NCI-H524 treated with DMSO at 0.1 percent for 48 hours (cell line): ENCODE measurements at regions not wholly inside any gene's neighbourhood (a gene's known extent, or its start where the extent isn't known, plus 50 kb on each side); places are given as distances from the start of the nearest gene placed in this dataset.
A peak's percentile ranks its signal among the peaks of the same experiment; 100 is the strongest.
"Not testable (repeated sequence)": the region's sequence is repeated elsewhere in the genome, so short reads cannot be mapped to it uniquely, and the experiment has no call there.

Experiments used
- DNase-seq: peaks from one replicate; lab custom pipeline; 2025; lab: John Stamatoyannopoulos, UW

DNA sequence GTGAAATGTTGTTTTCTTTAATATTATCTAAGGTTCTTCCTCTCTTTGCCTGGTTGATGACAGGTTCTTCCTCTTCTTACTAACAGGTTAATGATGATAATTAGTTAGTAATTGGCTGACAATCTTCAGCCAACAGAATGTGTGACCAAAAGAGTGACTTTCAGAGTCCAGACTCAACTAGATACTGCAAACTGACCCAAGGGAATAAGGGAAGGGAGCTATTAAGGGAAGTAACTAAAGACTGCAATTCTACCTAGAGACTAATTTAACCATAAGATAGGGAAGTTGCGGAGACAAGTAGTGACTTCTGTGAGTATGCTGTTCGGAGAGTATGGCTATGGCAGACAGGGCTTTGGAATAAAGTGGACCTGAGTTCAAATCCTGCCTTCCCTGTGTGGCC lies 127.3 kb upstream of the TACR1 start:
- no peak for DNase-seq

DNA sequence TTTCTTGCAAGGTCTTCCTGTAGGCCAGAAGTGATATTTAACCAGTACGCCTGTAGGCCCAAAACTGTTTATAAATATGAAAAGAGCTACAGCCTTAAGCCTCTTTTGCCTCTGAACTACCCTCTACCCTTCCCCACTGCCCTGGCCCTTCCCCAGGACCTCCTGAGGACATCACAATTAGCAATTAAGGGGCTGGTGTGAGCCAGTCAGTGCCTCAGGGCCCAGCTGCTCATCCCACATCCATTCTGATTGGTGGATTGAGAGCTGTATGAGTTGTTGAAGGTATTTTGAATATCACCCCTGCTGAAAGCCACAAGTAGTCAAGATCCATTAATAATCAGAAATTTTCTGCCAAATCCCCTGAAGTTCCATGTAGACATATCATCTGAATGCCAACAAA lies 126.3 kb upstream of the TACR1 start:
- DNase-seq: no peak

DNA sequence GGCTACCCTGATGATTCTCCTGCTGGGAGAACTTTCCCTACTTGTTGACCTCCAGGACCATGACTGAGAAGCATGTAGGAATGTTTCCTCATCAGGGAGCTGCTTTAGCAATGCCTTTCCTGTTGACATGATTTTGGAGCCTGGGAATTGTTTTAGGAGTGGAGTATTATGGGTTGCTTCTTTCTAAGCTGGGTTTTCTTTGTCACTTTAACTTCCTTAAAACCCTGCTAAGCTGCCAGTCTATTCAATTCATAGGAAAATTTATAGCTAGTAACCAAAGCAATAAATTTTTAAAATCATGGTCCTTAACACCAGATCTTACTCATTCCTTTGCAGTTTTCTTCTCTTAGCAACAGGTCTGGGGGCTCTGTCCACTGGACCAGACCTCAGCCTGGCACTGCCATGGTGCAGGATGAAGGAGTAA lies 125.6 kb upstream of the TACR1 start:
- no peak for DNase-seq

DNA sequence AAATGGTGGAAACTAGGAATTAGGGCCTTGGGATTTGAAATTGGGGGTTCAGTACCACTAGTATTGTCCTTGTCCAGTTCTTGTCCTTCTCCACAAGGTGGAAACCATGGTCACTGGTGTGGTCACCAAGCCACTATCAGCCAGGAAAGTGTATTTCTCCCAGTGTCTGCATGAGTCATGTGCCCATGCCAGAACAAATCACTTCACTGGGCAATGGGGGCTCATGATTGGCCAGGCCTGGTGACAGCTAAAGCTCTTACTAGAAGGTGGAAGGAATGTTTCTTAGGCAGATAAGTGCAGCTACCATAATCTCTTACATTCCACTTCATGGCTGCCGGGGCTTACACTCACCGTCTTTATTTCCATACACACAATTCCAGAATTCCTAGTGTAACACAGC lies 124.8 kb upstream of the TACR1 start:
- DNase-seq: no peak

DNA sequence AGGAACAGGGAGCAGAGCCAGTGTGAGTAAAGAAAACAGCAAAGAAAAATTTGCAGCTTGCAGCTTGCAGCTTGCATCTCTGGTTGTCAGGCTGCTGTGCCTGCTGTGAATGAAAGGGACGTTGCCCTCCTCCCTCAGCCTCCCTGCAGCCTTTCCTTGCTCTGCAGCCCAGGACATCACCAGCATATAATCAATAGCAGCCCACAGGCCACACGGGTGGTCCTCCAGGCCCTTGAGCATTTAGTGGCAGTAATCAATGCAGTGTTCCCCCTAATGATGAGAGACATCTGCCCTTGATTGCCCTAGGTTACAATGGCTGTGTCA lies 122.2 kb upstream of the TACR1 start:
- DNase-seq: no peak

DNA sequence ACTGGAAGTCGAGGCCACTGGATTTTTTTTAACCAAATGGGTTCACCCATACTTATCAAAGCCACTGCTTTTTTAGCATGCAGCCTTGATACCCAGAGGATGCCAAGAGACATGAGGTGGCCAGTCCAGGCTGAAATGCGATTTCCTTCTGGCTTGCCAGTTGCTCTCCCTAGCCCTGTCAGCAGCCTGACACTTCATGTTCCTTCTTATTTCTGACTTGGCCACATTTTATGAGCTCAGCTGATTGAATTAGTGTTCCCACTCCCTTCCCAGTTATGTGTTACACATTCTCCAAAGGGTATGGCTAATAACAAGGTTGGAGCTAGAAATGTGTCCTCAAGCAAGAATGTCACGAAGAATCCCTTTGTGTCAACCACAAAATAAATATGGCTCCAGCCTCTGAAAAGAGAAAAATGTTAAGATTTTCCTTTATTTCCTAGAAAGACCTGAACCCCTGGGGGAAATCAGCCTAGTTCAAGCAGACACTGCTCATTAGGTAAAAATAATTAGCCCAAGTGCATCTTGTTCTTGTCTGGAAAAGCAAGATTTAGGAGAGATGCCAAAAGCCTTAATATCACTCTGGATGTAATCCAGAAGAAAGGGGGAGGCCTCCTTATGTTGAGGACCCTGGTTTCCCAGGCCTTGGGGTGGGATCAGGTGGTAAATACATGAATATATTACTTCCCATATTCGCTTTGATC lies 121.7 kb upstream of the TACR1 start:
- no peak for DNase-seq

DNA sequence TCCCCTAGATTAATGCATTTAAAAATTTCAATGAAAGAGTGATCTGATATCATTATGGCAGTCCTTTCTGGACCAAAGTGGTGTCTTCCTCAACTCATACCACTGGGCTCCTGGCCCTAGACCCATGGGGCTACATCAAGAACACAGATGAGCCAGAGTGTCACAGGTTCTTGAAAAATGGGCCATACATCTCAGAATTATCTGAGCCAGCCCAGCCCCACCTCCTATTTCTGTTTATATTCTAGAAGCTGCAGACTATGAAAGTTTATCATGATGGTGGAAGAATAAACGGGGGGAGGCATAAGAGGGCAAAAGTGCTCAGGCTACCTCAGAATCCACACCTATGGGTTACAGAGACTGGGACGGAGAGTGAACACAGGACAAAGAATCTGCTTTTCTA lies 120.6 kb upstream of the TACR1 start:
- DNase-seq: no peak

DNA sequence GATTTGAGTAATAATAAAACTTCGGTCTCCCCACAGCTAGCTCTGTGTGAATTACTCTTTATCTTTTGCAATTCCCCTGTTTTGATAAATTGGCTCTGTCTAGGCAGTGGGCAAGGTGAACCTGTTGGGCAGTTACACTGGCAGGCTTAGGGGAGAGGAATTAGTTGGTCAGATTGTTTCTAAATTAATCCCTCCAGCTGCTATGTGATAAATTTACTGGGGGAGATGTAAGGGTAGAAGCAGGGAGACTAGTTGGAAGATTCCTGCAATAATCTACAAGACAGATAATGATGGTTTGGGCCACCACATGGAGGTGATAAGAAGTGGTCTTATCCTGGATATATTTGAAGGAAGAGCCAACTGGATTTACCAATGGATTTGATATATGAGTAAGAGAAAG lies 118.5 kb upstream of the TACR1 start:
- peak; percentile 24 for DNase-seq

DNA sequence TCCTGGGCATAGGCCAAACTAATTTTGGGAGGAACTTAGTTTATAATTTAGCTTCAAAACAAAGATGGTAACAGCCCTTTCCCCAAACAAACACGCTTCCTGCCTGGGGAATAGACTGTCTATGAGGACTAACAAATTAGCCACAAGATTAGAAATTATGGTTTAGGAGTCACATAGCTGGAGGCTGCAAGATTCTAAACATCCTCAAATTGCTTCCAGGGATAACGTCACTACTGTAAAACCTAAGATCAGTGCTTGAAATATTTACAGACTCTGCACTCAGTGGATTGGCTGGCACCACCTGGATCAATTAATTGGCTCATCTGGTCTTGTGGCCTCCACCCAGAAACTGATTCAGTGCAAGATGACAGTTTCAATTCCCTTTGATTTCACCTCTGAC lies 118.0 kb upstream of the TACR1 start:
- DNase-seq: no peak

DNA sequence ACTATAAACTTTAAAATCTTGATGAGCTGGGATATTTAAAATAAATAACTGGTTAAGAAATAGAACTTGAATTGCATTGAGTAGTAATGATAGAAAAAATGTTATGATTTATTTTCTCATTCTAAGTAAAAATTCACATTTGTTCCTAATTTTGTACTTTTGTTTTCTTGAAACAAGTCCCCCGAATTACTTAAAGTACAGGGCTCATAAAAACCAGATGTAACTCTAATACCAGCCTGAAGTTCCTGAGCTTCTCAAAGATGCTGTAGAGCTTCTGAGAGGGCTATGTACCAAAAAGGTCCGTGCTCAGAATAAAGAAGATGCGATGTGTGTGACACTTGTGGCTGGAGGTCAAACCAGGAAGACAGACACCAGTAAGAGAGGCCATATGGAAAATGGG lies 116.1 kb upstream of the TACR1 start:
- DNase-seq: no peak

DNA sequence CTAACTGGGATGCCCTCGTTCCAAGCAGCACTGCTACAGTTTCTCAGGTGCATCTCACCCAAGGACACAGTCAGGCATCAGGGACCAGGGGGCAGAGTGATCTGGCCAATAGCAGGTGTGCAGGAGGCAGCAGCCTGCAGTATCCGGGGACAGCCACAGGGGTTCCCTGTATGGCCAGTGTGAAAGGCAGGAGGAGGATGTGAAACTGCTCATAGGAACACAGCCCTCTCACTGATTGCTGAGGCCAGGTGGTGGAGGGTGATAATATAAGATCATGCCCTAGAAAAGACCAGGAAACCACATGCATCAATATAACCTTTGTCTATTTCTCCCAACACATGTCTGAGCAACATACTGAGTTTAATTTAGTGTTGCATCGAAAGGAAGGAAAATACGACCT lies 112.7 kb upstream of the TACR1 start:
- DNase-seq: no peak

DNA sequence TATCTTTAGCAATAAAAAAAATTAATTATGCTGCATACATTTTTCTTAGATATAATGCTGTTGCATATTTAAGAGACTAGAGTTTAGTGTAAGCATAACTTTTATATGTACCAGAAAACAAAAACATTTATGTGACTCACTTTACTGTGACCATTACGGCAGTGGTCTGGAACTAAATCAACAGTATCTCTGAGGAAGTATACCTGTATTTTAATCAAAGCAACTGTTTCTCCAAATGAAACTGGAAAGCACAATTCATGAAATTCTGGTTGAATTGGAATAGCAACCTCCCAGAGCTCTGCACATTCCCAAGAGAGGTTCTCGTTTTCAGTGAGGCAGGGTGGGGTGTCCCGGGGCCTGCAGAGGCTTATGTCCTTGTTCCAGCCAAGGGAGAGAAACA lies 112.2 kb upstream of the TACR1 start:
- DNase-seq: no peak

DNA sequence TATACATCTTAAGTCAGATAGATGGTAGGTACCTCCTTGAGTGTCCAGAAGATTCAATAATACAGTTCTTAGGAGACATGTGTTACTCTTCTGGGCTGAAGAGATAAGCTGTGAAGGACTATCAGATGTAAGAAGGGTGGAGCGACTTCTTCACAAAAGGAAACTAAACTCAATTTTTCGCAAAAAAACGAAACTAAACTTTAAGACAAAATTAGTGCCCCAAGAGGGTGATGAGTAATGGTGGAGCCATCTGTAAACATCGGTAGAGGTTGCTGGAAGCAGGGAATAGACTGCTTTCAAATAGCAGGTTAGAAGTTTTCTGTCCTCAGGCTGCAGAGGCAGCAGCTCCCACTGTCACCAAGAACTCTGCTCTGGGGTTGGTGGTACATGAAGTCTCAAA lies 111.6 kb upstream of the TACR1 start:
- DNase-seq: no peak

DNA sequence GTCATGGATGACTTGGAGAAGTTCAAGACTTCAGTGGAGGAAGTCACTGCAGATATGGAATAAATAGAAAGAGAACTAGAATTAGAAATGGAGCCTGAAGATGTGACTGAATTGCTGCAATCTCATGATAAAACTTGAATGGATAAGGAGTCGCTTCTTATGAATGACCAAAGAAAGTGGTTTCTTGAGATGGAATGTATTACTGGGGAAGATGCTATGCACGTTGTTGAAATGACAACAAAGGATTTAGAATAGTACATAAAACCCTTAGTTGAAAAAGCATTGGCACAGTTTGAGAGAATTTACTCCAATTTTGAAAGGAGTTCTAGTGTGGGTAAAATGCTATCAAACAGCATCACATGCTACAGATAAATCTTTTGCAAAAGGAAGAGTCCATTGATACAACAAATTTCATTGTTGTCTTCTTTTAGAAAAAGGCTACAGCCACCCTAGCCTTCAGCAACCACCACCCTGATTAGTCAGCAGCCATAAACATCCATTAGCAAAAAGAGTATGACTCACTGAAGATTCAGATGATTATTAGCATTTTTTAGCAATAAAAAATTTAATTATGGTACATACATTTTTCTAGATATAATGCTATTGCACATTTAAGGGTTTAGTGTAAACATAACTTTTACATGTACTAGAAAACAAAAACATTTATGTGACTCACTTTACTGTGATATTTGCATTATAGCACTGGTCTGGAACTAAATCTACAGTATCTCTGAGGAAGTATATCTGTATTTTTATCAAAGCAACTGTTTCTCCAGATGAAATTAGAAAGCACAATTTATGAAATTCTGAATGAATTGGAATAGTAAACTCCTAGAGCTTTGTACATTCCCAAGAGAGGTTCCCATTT lies 110.5 kb upstream of the TACR1 start:
- no peak for DNase-seq

DNA sequence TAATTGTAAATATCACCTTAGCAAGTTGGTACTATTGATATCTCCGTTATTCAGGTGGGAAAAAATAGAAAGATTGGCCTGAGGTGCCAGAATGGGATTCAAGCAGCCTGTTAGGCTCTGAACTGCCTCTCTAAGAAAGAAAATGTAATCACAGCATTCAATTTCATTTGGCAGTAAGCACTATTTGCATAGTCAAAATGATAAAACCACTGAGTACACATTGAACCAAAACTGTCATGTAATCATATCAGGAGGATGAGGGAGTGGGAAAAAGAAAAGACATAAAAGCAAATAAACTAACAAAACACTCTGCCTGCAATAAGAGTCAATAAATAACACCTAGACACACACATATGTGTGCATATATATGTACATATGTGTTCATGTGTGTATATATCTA lies 103.9 kb upstream of the TACR1 start:
- no peak for DNase-seq

DNA sequence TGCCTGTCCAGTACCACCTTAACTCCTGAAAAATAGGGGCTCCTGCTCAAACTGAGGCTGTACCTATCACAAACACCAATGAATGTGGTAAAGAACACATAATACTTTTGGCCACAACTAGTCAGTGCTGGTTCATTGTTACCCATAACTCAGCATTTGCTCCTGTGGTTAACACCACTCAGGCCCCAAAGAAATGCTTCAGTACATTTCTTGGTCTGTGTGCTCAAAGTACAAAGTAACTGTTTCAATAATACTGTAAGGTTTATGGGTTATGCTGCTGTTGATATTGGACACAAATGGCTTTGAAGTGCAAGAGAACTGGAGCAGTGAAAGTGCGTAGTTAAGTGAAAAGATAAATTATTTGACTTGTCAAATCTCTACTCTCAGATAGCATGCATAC lies 95.0 kb upstream of the TACR1 start:
- DNase-seq: no peak

DNA sequence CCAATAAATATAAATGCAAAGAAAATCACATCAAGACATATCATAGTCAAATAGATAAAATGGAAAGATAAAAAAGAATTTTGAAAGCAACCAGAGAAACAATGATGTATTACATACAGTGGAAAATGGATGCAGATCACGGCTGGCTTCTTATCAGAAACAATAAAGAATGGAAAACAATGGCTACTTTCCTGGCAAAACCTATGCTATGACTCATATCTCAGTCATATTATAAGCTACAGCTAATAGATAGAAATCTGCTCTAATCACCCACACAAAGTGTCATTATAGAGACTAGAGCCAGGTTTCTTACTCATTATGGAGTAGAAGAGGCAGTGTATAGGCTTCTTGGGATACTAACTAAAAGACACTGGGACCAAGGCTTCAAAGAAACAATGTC lies 93.5 kb upstream of the TACR1 start:
- no peak for DNase-seq

DNA sequence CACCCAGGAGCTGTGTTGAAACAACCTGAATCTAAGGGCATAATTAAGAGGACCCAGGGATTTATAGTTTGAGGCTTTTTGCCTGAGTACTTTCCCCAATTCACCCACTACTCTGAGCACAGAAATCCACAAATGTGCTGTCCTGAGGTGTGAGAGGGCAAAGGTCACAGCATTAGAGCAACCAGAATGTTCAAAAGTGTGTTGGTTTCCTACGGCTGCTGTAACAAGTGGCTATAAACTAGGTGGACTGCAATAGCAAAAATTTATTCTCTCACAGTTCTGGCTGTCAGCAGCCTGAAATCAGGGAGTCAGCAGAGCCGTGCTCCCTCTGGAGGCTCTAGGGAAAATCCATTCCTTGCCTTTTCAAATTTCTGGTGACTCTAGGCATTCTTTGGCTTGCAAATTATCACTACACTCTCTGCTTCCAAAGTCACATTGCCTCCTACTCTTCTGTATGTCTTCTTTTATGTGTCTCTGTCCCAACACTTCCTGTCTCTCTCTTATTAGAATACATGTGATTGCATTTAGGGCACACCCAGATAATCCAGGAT lies 91.4 kb upstream of the TACR1 start:
- no peak for DNase-seq

DNA sequence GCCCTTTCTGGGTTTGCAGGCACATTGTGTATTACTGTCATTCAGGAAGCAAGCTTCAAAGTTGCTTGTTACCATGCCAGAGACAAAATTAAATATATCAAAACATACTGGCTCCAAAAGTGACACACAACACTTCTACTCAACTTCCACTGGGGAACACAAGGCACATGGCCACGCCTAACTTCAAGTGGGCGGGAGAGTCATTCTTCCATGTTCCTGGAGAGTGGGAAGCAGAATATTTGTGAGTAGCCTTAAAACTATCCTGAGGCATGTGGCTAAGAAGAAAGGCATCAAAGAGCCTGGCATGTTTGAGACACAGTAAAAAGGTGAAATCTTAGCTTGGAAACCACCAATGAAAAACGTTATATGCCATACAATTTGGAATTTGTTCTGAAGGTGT lies 90.5 kb upstream of the TACR1 start:
- no peak for DNase-seq

DNA sequence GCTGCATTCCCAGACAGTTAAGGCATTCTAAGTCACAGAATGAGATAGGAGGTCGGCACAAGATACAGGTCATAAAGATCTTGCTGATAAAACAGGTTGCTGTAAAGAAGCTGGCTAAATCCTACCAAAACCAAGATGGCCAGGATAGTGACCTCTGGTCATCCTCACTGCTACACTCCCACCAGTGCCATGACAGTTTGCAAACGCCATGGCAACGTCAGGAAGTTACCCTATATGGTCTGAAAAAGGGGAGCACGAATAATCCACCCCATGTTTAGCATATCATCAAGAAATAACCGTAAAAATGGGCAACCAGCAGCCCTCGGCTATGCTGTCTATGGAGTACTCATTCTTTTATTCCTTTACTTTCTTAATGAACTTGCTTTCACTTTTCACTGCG lies 89.9 kb upstream of the TACR1 start:
- DNase-seq: not testable (repeated sequence)

DNA sequence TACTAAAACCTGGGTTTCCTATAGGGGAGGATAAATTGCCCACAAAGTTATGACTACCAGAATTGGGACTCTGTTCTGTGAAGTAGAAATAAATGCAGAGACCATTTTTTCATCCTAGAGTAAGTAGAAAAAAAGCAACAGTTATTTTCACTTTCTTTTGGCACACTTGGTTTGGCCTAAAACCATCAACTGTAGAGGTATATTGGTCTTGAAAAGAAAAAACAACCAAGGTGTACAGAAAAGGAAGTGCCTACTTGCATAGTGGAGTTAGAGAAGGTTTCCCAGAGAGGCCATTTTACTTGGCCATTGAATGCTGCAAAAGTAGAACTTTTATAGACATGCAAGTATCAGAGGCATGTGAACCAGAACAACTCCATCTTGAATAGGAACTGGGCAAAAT lies 89.4 kb upstream of the TACR1 start:
- no peak for DNase-seq

DNA sequence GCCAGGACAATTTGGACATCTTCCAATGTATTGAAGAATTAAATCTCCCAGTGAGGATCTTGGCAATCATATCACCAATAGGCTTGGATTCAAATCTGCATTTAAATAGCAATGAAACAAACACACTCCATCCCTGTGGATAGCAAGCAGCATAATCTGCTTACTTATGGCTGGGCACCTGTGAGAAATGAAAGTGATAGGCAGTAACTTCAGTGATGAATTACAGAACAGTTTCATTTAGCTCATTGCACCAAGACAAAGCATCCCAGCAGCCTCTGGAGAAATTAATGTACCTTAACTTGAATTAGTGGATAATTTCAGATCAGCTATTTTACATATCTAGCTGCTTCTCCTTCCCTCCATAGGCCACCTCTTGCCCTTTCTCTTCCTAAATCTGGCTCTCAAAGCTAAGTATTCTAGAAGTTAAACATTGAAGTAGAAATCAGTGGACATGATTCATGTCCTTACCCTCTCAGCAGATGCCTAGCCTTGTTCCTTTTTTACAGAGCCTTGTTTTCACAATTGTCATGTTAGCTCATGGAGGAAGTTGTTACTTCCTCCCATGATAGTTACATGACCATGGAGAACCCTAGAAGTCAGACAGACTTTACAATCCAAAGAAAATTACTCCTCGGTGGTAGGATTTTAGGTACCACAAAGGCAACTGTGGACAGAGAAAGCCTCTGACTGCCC lies 88.5 kb upstream of the TACR1 start:
- DNase-seq: no peak

DNA sequence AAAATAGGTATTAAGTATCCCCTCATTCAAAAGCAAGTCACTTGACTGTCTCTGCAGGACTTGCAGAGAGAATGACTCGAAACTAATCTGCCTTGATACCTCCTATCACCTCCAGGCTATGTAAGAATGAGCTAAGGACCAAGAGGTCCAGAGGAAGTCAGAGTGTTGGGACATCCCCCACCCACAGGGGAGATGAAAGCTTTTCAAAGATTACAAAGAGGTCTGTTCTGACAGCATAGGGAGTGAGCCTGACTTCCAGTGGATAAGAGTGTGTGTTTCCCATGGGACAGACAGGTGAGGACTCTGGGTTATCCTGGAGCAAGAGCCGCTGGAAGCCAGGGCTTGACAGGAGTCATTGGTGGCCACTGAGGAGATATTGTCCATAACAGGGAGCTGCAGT lies 85.0 kb upstream of the TACR1 start:
- DNase-seq: no peak
